B cell (primary cell): ENCODE measurements at regions not wholly inside any gene's neighbourhood (a gene's known extent, or its start where the extent isn't known, plus 50 kb on each side); places are given as distances from the start of the nearest gene placed in this dataset.

Experiments
- EZH2 ChIP-seq: IDR thresholded peaks from 2 replicates; pipeline ENCODE4 v1.6.1; 2012; ENCODE audit warnings: borderline replicate concordance, low read depth, mild to moderate bottlenecking, moderate library complexity, low read length; ENCODE audit not compliant: insufficient read depth, poor library complexity, severe bottlenecking
- TF ChIP-seq, protein P1 (sequence below): fragments of 200-600 bp; IDR thresholded peaks from one replicate; pipeline ENCODE4 v1.8.0; 2022; ENCODE audit warnings: antibody characterized with exemption, mild to moderate bottlenecking

DNA sequence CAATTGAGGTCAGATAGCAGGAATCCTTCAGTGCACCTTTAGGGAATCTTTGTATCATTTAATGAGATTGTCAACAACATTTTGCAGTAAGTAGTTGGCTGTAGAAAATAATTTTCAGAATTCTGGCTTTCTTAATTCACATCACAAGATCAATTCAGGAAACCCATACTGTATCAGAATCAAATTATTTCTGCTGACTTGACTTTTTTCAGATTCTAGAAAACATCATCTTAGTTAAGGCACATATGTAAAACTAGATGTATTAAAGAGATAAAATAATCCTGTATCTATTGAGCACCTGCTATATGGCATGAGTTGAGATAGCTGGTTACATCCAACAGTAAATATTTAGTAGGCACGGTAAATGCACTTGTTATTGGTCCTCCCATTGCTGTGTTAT is 791.4 kb downstream of the TDRD15 start:
- TF ChIP-seq, protein P1, sequence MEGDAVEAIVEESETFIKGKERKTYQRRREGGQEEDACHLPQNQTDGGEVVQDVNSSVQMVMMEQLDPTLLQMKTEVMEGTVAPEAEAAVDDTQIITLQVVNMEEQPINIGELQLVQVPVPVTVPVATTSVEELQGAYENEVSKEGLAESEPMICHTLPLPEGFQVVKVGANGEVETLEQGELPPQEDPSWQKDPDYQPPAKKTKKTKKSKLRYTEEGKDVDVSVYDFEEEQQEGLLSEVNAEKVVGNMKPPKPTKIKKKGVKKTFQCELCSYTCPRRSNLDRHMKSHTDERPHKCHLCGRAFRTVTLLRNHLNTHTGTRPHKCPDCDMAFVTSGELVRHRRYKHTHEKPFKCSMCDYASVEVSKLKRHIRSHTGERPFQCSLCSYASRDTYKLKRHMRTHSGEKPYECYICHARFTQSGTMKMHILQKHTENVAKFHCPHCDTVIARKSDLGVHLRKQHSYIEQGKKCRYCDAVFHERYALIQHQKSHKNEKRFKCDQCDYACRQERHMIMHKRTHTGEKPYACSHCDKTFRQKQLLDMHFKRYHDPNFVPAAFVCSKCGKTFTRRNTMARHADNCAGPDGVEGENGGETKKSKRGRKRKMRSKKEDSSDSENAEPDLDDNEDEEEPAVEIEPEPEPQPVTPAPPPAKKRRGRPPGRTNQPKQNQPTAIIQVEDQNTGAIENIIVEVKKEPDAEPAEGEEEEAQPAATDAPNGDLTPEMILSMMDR: no peak
- TF ChIP-seq EZH2: no peak
